ENCODE measurements at regions not wholly inside any gene's neighbourhood (a gene's known extent, or its start where the extent isn't known, plus 50 kb on each side); places are given as distances from the start of the nearest gene placed in this dataset.

DNA sequence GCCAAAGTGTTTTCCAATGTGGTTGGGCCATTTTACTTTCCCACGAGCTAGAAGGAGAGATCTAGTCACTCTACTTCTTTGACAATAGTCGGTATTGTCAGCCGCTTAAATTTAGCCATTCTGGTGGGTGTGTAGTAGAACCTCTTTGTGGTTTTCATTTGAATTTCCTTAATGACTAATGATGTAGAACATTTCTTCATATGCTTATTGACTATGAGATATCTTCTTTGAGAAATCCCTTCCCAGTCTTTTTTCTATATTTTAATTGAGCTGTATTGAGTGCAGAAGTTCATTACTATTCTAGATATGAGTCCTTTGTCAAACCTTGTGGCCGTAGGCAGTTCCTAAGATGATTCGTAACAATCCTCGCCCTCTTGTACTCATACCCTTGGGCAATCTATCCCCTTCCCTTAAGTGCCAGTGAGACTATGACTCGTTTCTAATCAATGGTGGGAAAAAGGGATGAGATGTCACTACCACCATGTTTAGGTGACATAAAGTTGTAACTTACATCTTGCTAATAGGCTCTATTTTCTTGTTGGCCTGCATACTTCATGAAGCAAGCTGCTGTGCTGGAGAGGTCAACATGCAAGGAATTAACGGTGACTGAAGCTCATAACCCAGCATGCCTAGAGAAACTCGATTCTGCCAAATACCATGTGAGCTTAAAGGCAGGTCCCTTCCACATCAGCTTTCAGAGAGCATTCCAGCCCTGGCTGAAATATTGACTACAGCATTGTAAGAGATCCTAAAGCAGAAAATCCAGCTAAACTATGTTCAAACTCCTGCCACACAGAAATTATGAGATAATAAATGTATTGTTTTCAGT, 817.9 kb upstream of the SOX9 start:
- TF ChIP-seq EP300 (IDR thresholded peaks at IDR 0.05) (no peak), POLR2AphosphoS5 (IDR thresholded peaks at IDR 0.05) (no peak)
- TF ChIP-seq, protein P1, sequence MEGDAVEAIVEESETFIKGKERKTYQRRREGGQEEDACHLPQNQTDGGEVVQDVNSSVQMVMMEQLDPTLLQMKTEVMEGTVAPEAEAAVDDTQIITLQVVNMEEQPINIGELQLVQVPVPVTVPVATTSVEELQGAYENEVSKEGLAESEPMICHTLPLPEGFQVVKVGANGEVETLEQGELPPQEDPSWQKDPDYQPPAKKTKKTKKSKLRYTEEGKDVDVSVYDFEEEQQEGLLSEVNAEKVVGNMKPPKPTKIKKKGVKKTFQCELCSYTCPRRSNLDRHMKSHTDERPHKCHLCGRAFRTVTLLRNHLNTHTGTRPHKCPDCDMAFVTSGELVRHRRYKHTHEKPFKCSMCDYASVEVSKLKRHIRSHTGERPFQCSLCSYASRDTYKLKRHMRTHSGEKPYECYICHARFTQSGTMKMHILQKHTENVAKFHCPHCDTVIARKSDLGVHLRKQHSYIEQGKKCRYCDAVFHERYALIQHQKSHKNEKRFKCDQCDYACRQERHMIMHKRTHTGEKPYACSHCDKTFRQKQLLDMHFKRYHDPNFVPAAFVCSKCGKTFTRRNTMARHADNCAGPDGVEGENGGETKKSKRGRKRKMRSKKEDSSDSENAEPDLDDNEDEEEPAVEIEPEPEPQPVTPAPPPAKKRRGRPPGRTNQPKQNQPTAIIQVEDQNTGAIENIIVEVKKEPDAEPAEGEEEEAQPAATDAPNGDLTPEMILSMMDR (IDR thresholded peaks at IDR 0.05): no peak
